HG03280 (cell line): ENCODE measurements at regions not wholly inside any gene's neighbourhood (a gene's known extent, or its start where the extent isn't known, plus 50 kb on each side); places are given as distances from the start of the nearest gene placed in this dataset.
"Not testable (repeated sequence)": the region's sequence is repeated elsewhere in the genome, so short reads cannot be mapped to it uniquely, and the experiment has no call there.

Source experiments
- ATAC-seq: cut with Tn5 transposase; IDR thresholded peaks from one replicate; pipeline ENCODE4 v1.9.1; 2021; ENCODE audit warnings: mild to moderate bottlenecking, moderate library complexity; ENCODE audit not compliant: unreplicated experiment

GRCh38 chr20:53777402-53777801 lies 183.8 kb upstream of the ZNF217 start:
- not testable (repeated sequence) for ATAC-seq

- ATAC-seq = no peak
These were observed 183.2 kb upstream of the ZNF217 start for GRCh38 chr20:53776858-53777257.

GRCh38 chr20:53774461-53775203 lies 181.0 kb upstream of the ZNF217 start:
- no peak for ATAC-seq

- ATAC-seq = no peak
These were observed 180.3 kb upstream of the ZNF217 start for GRCh38 chr20:53773792-53774401.

- not testable (repeated sequence) for ATAC-seq
These were observed 179.6 kb upstream of the ZNF217 start for GRCh38 chr20:53773066-53773791.

- ATAC-seq = no peak
These were observed 175.4 kb upstream of the ZNF217 start for GRCh38 chr20:53769041-53769440.

- ATAC-seq = no peak
These were observed 174.7 kb upstream of the ZNF217 start for GRCh38 chr20:53768329-53768728.

- no peak for ATAC-seq
These were observed 173.7 kb upstream of the ZNF217 start for GRCh38 chr20:53767206-53767930.

- no peak for ATAC-seq
These were observed 170.8 kb upstream of the ZNF217 start for GRCh38 chr20:53764415-53764800.

GRCh38 chr20:53763707-53764414 lies 170.2 kb upstream of the ZNF217 start:
- ATAC-seq = no peak

GRCh38 chr20:53762423-53762798 lies 168.8 kb upstream of the ZNF217 start:
- not testable (repeated sequence) for ATAC-seq

GRCh38 chr20:53760025-53760441 lies 166.4 kb upstream of the ZNF217 start:
- ATAC-seq = no peak

GRCh38 chr20:53757472-53757913 lies 163.9 kb upstream of the ZNF217 start:
- no peak for ATAC-seq

- ATAC-seq = no peak
These were observed 162.3 kb upstream of the ZNF217 start for GRCh38 chr20:53755733-53756531.

GRCh38 chr20:53753880-53754459 lies 160.3 kb upstream of the ZNF217 start:
- no peak for ATAC-seq

GRCh38 chr20:53752971-53753879 lies 159.6 kb upstream of the ZNF217 start:
- ATAC-seq = no peak

GRCh38 chr20:53752583-53752970 lies 158.9 kb upstream of the ZNF217 start:
- no peak for ATAC-seq

GRCh38 chr20:53751620-53752318 lies 158.1 kb upstream of the ZNF217 start:
- no peak for ATAC-seq
